IMR-90 (cell line): ENCODE measurements at regions not wholly inside any gene's neighbourhood (a gene's known extent, or its start where the extent isn't known, plus 50 kb on each side); places are given as distances from the start of the nearest gene placed in this dataset.

ENCODE experiments used
- TF ChIP-seq, protein P1 (sequence below): conservative IDR thresholded peaks from 2 replicates; pipeline ENCODE4 v1.5.1; 2012; ENCODE audit warnings: mild to moderate bottlenecking, low read depth, low read length, improper control_type of control experiment
- TF ChIP-seq, protein P2 (sequence below): fragments of 150-350 bp; IDR thresholded peaks from 2 replicates; pipeline ENCODE4 v1.6.1; 2017; ENCODE audit warnings: mild to moderate bottlenecking, antibody characterized with exemption, low read length, low read depth

DNA sequence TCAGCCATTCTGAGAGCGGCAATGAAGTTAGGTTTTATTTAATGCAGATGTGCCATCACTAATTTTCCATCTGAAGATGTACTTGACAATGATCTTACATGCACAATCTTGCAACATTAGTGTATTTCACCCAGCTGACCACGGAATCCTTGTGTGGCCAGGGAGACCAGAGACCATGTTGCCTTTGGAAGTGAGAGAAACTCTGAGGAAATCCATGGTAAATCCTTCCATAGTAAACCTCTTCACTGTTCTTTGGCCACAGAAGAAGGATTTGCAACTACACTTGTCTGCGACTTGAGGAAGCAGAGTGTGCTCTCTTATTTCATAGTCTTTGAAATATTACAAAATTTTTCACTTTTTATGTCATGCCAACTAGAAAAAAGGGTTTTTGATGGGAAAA is 128.4 kb upstream of the IGSF10 start:
- TF ChIP-seq, protein P1, sequence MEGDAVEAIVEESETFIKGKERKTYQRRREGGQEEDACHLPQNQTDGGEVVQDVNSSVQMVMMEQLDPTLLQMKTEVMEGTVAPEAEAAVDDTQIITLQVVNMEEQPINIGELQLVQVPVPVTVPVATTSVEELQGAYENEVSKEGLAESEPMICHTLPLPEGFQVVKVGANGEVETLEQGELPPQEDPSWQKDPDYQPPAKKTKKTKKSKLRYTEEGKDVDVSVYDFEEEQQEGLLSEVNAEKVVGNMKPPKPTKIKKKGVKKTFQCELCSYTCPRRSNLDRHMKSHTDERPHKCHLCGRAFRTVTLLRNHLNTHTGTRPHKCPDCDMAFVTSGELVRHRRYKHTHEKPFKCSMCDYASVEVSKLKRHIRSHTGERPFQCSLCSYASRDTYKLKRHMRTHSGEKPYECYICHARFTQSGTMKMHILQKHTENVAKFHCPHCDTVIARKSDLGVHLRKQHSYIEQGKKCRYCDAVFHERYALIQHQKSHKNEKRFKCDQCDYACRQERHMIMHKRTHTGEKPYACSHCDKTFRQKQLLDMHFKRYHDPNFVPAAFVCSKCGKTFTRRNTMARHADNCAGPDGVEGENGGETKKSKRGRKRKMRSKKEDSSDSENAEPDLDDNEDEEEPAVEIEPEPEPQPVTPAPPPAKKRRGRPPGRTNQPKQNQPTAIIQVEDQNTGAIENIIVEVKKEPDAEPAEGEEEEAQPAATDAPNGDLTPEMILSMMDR: no peak
- TF ChIP-seq, protein P2, sequence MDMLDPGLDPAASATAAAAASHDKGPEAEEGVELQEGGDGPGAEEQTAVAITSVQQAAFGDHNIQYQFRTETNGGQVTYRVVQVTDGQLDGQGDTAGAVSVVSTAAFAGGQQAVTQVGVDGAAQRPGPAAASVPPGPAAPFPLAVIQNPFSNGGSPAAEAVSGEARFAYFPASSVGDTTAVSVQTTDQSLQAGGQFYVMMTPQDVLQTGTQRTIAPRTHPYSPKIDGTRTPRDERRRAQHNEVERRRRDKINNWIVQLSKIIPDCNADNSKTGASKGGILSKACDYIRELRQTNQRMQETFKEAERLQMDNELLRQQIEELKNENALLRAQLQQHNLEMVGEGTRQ: no peak
